Keratinocyte (primary cell): ENCODE measurements at regions not wholly inside any gene's neighbourhood (a gene's known extent, or its start where the extent isn't known, plus 50 kb on each side); places are given as distances from the start of the nearest gene placed in this dataset.

Source experiments
- DNase-seq: peaks from one replicate; pipeline ENCODE4 v3.0.0-alpha.2; 2011; ENCODE audit warnings: low read depth, missing footprints, low spot score
- FAIRE-seq: peaks from 2 replicates; lab custom pipeline; 2011; peaks lifted over from hg19 to GRCh38; lab: Jason Lieb, UNC
- H2AFZ ChIP-seq: 2 replicates; pipeline ENCODE4 v1.6.0; 2012; ENCODE audit warnings: low read length, control low read depth, inconsistent platforms; ENCODE audit not compliant: control insufficient read depth
- H3K27ac ChIP-seq: 2 replicates; pipeline ENCODE4 v1.5.1; 2011; ENCODE audit warnings: low read length; ENCODE audit not compliant: control insufficient read depth, insufficient read depth
- H3K27me3 ChIP-seq: 3 replicates; pipeline ENCODE4 v1.6.0; 2011; ENCODE audit warnings: low read length; ENCODE audit not compliant: control insufficient read depth, insufficient read depth; ENCODE audit errors: extremely low read depth
- H3K36me3 ChIP-seq, 2 experiments: 2 replicates in 1 of 2; 3 replicates in 1 of 2; pipeline ENCODE4 v1.5.1; 2011; ENCODE audit warnings: low read length in 2 of 2, mild to moderate bottlenecking in 1 of 2; ENCODE audit not compliant: control insufficient read depth in 2 of 2, insufficient read depth in 2 of 2; ENCODE audit errors: extremely low read depth in 1 of 2
- H3K4me1 ChIP-seq: 3 replicates; pipeline ENCODE4 v1.5.1; 2011; ENCODE audit warnings: low read length; ENCODE audit not compliant: control insufficient read depth, insufficient read depth; ENCODE audit errors: extremely low read depth
- H3K4me2 ChIP-seq: 3 replicates; pipeline ENCODE4 v1.6.0; 2011; ENCODE audit warnings: low read depth, low read length; ENCODE audit not compliant: control insufficient read depth, insufficient read depth; ENCODE audit errors: extremely low read depth
- H3K4me3 ChIP-seq, 3 experiments: fragments of 200-600 bp in 1 of 3; sonication (generic) in 1 of 3; 2 replicates in 2 of 3; 3 replicates in 1 of 3; pipeline ENCODE4 v1.5.1; 2011 to 2016; ENCODE audit warnings: low read length in 3 of 3, mild to moderate bottlenecking in 3 of 3, control low read depth in 2 of 3, inconsistent platforms in 1 of 3, low read depth in 1 of 3, mixed read lengths in 1 of 3, mixed run types in 1 of 3, moderate library complexity in 1 of 3; ENCODE audit not compliant: control insufficient read depth in 2 of 3, insufficient read depth in 2 of 3; ENCODE audit errors: extremely low read depth in 1 of 3
- H3K79me2 ChIP-seq: 2 replicates; pipeline ENCODE4 v1.6.0; 2012; ENCODE audit warnings: low read length; ENCODE audit not compliant: control insufficient read depth, insufficient read depth
- H3K9ac ChIP-seq: 3 replicates; pipeline ENCODE4 v1.6.0; 2011; ENCODE audit warnings: low read length; ENCODE audit not compliant: control insufficient read depth, insufficient read depth; ENCODE audit errors: extremely low read depth
- H3K9me1 ChIP-seq: 3 replicates; pipeline ENCODE4 v1.6.0; 2011; ENCODE audit warnings: low read length; ENCODE audit not compliant: control insufficient read depth, insufficient read depth; ENCODE audit errors: extremely low read depth
- H3K9me3 ChIP-seq: 2 replicates; pipeline ENCODE4 v1.5.1; 2012; ENCODE audit warnings: low read depth, low read length; ENCODE audit not compliant: control insufficient read depth
- H4K20me1 ChIP-seq: 3 replicates; pipeline ENCODE4 v1.6.0; 2011; ENCODE audit warnings: low read length; ENCODE audit not compliant: control insufficient read depth, insufficient read depth; ENCODE audit errors: extremely low read depth
- EZH2 ChIP-seq: IDR thresholded peaks from one replicate; pipeline ENCODE4 v1.6.1; 2012; ENCODE audit warnings: inconsistent platforms, mild to moderate bottlenecking, low read length, moderate library complexity
- dilution Hi-C: fragments of 300-500 bp; cut with MboI; formaldehyde crosslinking; loops from one replicate; pipeline ENCODE4 v1.7.0; 2020; ENCODE audit warnings: low sequenced_read_pairs; ENCODE audit not compliant: extremely low pct_ligation_motif_present
- TF ChIP-seq, protein P1 (sequence below), 3 experiments: IDR thresholded peaks in 1 of 3; conservative IDR thresholded peaks in 1 of 3; optimal IDR thresholded peaks in 1 of 3; 2 replicates in 2 of 3; 3 replicates in 1 of 3; pipeline versions ENCODE3 to v1.5.1; 2011; ENCODE audit warnings: low read length in 3 of 3, mild to moderate bottlenecking in 3 of 3, moderate library complexity in 2 of 3, control low read depth in 1 of 3, inconsistent platforms in 1 of 3; ENCODE audit not compliant: insufficient read depth in 2 of 3; ENCODE audit errors: extremely low read depth in 1 of 3

DNA sequence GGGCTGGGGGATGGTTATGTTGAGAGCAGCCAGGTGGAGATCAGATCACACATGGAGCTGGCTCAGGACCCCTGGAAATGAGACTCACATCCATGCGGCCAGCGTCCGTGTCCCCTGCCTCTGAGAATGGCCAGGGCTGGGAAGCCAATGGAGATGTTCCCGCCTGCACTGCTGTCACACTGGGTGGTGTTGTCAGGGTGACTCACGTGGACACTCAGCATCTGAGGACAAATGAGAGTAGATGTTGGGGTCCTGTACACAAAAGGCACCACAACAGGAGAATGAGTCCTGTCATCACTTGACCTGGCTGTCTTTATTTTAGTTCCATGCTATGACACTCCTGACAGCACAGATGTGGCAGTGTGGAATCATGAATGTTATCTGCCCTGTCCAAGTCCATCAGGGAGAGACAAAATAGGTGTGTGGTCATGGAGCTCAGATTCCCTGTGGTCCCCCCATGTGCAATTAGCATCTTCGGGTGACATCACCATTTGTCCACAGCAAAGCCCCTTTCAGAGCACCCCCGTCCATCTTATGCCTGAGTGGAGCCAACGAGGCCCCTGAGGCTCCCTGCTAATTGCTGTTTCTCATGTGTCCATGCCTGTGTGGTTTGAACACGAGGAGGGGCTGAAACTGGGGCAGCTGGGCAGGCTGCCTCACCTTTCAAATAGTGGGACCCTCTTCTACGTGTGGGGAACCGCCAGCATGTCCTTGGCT lies 393.5 kb downstream of the AACS start:
- dilution Hi-C loops, result no loop called here
- Histone ChIP-seq H3K9me3 (peaks cover 6% of the 10 kb centered on the region), H3K4me1 (no peaks in the 10 kb centered on the region), H4K20me1 (no peaks in the 10 kb centered on the region), H3K27me3 (no peaks in the 10 kb centered on the region), H3K9ac (no peak overlapping the region), H3K79me2 (no peaks in the 10 kb centered on the region), H3K36me3 (no peaks in the 10 kb centered on the region), H2AFZ (no peak overlapping the region), H3K4me3 (no peak overlapping the region), H3K27ac (no peak overlapping the region), H3K4me2 (no peak overlapping the region), H3K9me1 (no peaks in the 10 kb centered on the region)
- FAIRE-seq (no peak), DNase-seq (no peak)
- TF ChIP-seq, protein P1, sequence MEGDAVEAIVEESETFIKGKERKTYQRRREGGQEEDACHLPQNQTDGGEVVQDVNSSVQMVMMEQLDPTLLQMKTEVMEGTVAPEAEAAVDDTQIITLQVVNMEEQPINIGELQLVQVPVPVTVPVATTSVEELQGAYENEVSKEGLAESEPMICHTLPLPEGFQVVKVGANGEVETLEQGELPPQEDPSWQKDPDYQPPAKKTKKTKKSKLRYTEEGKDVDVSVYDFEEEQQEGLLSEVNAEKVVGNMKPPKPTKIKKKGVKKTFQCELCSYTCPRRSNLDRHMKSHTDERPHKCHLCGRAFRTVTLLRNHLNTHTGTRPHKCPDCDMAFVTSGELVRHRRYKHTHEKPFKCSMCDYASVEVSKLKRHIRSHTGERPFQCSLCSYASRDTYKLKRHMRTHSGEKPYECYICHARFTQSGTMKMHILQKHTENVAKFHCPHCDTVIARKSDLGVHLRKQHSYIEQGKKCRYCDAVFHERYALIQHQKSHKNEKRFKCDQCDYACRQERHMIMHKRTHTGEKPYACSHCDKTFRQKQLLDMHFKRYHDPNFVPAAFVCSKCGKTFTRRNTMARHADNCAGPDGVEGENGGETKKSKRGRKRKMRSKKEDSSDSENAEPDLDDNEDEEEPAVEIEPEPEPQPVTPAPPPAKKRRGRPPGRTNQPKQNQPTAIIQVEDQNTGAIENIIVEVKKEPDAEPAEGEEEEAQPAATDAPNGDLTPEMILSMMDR (optimal IDR thresholded peaks at IDR 0.05 in 1 of 3, IDR thresholded peaks at IDR 0.05 in 1 of 3, conservative IDR thresholded peaks at IDR 0.05 in 1 of 3; ENCODE audit: extremely low read depth in 1 of 3, insufficient read depth in 2 of 3, low read length in 3 of 3), result no peak
- no peak for TF ChIP-seq EZH2

DNA sequence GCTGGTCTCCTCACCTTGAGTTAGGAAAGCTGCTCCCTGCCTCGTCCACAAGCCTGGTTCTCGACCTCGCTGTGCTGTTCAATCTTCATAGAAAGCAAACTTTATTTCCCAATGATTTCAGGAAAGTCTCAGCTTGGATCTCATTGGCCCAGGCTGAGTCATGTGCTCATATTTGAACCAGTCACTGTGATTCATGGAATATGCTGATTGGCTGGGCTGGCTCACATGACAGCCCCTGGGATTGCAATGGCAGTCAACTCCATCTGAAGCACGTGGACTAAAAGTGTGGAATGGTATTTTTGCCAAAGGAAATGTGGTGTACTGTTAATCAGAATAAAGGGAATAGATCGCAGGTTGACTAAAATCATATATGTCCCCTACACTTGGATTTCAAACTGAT lies 396.6 kb downstream of the AACS start:
- Histone ChIP-seq H3K4me3 (no peak overlapping the region), H3K4me1 (no peaks in the 10 kb centered on the region), H3K9me1 (no peaks in the 10 kb centered on the region), H3K27ac (no peak overlapping the region), H3K79me2 (no peaks in the 10 kb centered on the region), H3K36me3 (no peaks in the 10 kb centered on the region), H2AFZ (no peak overlapping the region), H3K27me3 (no peaks in the 10 kb centered on the region), H3K4me2 (no peak overlapping the region), H3K9ac (no peak overlapping the region), H3K9me3 (peaks cover 6% of the 10 kb centered on the region), H4K20me1 (no peaks in the 10 kb centered on the region)
- no peak for TF ChIP-seq EZH2
- TF ChIP-seq, protein P1 (optimal IDR thresholded peaks at IDR 0.05 in 1 of 3, IDR thresholded peaks at IDR 0.05 in 1 of 3, conservative IDR thresholded peaks at IDR 0.05 in 1 of 3; ENCODE audit: extremely low read depth in 1 of 3, insufficient read depth in 2 of 3, low read length in 3 of 3), result no peak
- dilution Hi-C loops, result no loop called here
- no peak for DNase-seq
- FAIRE-seq, result no peak
